HG03432 (cell line): ENCODE measurements at regions not wholly inside any gene's neighbourhood (a gene's known extent, or its start where the extent isn't known, plus 50 kb on each side); places are given as distances from the start of the nearest gene placed in this dataset.

Experiments used
- ATAC-seq: cut with Tn5 transposase; IDR thresholded peaks from one replicate; pipeline ENCODE4 v1.9.1; 2021; ENCODE audit warnings: mild to moderate bottlenecking, moderate library complexity; ENCODE audit not compliant: unreplicated experiment

DNA sequence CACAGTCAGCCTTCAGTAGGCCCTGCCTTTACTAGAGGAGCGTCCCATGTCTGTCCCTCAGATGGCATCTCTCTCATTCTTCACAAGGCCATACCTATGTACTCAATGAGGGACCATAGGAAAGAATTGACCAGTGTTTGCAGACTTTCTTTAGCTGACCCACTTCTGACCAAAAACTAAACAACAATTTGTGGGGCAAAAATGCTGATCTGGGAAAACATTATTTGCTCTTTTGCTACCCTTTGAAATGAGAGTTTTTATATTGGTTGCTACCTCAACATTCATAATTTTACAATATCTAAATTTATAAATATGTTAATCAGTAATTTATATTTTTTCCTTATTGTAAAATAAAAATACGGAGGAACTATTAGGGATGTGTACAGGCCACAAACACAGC is 539.4 kb upstream of the GJE1 start:
- ATAC-seq: no peak

DNA sequence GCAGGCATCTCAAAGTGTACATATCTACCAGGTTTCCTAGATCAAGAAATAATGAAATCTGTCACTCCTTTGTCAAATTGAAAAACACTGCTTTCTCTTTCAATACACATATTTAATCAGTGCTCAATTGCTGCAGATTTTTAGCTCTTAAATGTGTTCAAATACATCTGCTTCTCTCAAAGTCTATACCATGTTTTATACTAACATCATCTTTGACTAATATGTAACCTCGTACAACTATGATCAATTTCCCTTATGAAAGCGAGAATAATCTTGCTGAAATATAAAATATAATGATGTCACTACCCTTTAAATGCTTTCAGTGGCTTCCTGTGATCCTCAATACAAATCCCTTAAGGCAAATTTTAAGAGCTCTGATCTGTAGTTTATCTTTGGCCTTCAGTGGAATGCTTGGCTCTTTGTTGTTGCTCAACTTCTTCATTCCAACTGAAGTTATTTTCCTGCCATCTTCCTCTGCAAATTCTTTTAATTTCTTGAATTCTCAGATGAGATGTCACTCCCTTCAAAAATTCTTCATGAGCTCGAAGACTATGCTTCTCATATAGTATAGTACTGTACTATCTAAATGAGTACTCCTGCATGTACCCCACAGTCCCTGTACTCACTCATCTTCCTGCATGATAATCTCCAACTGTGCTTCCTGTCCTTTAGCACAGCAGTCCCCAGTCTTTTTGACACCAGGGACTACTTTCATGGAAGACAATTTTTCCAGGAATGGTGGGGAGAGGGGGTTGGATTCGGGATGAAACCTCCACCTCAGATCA is 545.1 kb upstream of the GJE1 start:
- no peak for ATAC-seq

DNA sequence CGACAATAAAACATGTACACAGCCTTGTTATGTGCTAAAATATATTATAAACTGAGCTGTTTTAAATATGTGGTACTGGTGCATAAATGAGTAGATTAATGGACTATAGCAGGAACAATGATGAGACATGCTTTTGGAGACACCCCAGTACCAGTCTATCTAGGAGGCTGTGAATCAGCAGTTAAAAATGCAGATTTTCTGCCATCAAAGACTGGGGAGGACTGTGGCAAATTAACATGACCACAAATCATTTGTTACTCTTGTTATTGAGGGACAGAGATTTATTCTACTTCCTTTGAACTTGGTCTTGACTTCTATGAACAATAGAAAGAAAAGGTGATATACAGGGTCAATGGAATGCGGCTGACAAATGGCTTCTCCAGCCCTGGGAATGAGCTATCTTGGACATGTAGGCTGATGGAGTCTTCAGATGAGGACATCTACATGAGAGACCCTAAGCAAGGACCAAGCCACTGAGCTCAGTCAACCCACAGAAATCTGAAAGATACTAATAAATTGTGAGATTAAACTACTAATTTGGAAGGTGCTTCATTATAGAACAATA is 551.7 kb upstream of the GJE1 start:
- ATAC-seq: no peak

DNA sequence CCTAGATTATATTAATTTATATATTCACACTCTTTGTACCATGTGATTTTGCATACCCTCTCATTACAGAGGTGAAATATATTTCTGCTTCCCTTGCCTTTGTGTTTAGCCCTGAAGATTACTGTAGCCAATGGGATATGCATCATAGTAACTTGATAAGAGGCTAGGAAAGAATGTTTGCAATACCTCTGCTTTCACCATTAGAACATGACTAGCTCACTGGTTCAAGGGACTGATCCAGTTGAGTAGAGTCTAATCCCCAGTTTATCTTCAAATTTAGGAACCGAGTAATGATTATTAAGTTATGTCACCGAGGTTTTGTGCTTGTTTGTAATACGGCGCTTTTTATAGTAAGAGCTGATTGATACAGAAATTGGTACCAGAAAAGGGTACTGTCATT is 552.6 kb upstream of the GJE1 start:
- ATAC-seq: no peak

DNA sequence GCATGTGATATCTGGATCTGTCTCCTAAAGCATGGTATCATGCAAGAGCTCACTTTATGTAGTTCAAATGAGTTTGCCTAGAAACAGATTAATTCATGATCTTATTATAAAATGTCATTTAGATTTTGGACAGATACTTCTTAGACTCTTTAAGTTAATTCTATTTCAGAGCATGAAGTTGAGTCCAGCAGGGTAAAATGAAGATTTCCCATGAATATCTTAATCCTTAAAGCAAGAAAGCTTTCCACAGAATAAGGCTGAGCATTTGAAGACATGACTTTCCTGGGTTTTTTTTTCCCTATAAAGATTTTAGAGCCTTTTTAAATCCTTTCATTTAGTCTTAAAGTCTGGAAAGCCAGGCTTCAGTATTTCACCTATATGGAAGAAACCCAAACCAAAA is 556.0 kb upstream of the GJE1 start:
- ATAC-seq: no peak

DNA sequence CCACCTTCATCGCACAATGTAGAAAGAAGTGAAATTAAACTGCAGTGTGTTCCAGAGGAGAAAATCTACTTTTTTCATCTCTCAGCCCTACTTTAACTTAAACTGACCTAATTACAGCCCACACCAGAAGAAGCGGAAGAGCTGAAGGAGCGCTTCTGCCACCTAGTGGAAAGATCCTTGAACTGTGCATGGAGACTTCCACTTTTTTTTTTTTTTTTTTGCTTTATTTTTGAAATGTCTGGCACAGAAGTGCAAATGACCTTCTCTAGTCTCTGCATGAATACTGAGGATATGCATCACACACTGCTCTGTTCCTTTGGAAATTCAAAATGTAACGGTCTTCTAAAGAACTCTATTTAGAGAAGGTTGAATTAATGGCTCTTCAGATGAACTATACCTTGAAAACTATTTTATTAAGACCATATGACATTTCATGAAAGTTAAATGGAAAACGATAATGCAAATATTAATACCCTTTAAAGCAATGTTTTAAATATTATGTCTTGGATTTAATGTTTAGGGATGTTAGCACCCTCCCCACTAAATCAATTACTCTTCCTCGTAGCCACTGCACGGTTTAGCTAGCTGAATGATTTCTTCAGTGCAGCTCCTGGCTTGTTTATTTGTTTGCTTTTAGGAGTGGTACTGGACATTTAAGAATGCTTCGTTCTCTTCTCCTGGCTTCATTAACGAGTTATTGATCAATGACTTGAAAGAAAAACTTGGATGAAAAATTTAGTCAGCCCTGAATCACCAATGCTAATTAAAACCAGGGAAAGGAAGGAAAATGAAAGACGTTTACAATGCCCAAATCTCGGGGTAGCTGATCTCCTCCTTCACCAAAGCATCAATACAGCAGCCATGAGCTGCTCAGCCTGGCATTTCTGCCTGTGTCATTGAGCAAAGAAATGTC is 569.6 kb upstream of the GJE1 start:
- ATAC-seq: peak; percentile 91

DNA sequence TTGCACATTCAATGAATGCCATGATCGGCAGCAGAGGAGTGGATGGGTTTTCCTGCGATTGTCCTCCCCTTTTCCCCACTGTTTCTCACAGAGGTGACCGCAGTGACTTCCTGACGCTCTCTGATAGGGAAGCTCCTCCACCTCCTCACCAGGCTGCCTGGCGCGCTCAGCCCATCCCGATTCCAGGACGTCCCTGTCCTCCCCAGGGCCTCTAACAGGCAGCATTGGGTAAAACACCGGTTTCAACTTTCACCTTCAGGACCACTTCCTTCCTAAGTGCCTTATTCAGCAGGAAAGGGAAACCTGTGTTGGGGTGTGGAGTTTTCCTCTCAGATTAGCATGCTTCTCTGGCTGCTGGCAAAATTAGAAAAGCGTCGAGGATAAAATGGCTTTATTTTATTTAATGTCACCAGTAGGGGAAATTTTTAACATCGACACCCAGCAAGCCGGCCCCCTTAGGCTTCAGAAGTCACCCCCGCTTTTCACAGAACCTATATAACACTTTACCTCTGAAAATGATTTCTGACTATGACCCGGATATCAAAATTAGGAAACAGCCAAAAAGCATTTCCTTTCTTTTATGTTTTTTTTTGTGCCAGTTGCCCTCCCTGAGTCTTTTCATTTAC is 570.4 kb upstream of the GJE1 start:
- ATAC-seq: peak; percentile 37

DNA sequence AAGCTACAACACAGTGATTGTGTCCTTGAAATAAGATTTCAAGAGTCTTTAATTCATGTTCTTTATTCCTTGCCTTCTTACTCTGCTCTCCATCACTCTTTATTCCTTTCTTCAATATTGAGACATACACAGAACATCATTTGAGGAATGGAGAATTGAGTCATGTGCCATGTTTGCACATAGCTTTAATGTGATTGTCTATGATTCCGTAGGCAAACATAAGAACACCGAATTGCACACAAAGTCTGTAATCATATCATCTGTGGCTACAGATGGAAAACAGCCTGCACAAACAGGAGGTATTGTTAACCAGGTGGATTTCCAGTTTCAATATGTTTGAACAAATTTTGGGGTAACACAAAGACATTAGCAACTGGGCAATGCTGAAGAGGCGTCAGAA is 571.6 kb upstream of the GJE1 start:
- no peak for ATAC-seq

DNA sequence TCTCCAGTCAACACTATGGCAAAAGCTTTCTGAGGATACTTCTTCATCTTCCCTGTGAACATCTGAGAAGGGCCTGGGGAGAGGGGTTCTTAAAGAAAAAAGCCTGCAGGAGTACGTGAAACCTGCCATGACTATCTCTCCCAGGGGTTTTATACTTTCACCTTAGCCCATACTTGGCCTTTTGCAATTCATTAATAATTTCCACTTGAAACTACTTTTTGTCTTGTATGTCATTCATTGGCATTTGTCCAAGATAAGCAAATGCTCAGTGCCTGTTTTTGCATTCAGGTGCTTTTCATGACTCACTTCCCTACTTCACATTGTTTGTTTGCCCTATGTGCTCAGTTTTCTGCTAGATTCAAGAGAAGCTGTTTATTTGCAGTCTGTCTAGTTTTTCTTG is 580.3 kb upstream of the GJE1 start:
- peak; percentile 88 for ATAC-seq

DNA sequence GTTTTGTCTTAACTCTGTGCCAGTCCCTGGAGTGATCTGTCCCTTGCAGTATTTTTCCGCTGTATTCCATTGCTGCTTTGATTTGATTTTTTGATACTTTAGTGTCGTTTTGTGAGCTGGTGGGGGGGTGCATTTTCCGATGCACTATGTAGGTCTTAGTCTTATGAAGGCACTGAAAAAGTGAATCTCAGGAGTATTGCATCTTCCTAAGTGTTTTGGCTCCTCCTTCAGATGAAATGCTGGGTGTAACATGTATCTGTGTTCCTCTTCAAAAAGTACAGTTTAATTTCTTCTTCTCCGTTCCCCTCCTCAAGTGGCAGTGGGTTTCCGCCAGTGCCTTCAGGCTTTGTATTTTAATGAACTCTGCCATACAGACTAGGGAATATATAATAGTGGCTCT is 580.7 kb upstream of the GJE1 start:
- ATAC-seq: no peak

DNA sequence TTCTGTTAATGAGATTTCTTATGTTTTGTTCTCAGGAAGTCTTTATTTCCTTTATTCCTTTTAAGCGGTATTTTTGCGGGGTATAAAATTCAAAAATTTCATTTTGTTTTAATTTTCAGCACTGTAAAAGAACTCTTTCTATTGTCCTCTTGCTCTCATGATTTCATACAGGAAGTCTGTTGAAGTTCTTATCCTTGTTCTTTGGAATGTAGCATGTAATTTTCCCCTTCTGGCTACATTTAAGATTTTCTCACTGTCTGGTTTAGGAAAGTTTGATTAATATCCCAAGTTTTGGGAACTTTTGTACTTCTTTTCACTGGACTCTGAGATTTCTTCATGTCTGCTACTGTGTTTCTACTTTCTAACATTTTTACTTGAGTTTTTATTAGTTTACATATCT is 581.4 kb upstream of the GJE1 start:
- no peak for ATAC-seq

DNA sequence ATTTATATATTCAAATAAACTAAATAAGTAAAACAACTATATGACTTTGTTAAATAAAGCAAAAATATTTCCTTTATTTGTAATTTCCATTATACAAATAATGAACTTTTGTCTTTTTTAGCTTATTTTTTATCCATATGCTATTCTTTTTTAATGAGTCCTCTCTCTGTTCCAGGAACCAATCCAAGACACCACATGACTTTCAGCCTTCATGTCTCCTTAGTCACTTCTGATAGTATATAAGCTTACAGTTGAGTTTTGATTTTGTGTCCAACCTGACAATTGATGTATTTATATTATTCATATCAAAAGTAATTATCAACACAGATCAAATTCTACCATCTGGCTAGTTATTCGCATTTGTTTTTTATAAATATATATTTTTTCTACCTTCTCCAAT is 582.3 kb upstream of the GJE1 start:
- no peak for ATAC-seq

DNA sequence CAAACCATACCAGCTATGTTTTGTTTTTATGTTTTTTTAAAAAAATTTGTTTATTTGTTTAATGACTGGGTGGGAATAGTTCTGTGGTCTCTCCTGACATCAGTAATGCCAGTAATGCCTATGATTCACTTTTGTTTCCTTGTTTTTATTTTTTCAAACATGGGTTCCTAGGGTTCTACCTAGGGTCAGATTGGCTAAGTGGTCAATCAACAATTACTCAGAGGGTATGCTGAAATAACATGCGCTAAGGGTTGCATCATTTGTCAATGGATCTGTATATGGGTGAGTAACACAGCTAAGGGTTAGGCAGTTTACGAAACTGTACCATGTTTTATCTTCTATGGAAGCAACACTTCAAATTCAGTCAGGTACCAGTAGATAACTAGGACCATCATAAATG is 583.8 kb upstream of the GJE1 start:
- ATAC-seq: no peak

DNA sequence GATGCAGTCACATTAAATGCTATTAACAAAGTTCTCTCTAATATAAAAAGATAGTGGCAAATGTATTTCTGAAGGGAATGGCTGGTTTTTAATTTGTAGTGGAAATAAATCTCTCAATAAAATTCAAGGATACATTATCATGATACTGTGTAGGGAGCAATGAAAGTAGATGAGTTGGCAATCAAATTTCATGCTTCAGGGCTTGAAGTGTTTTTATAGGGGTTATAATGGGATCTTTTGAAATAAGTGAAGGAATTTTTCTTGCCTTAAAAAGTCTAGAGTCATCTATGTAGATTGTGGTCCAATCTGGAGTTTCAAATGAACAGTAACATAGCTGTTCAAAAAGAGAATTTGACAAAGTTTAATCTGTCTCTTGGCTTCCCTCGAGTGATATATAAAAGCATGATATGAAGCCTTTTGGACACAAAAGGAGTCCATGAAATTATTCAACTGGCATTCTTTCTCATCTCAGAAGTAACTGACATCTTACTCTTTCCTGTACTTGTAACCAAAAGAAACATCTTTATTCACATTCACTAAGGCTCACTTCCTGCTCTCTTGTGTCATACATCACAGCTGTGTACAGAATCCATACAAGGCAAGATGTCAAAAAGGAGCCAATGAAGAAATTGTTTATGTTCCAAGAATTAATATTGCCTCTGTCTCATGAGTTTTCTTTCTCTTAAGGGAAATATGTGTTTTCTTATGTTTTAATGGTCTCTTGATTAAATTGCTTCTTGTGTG is 591.0 kb upstream of the GJE1 start:
- ATAC-seq: peak; percentile 71

DNA sequence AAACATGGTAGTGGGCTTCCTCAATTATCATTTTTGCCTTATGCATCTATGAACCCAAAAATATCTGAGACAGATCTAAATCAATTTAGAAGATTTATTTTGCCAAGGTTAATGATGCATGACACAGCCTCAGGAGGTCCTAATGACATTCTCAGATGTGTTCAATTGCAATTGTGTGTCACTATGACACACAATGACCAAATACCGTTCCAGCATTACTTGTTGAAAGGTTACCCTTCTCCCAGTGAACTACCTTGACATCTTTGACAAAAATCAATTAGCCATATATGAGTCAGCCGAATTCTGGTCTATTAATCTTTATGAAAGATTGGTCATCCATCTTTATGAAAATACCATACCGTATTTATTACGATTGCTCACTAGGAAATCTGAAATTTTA is 592.5 kb upstream of the GJE1 start:
- no peak for ATAC-seq

DNA sequence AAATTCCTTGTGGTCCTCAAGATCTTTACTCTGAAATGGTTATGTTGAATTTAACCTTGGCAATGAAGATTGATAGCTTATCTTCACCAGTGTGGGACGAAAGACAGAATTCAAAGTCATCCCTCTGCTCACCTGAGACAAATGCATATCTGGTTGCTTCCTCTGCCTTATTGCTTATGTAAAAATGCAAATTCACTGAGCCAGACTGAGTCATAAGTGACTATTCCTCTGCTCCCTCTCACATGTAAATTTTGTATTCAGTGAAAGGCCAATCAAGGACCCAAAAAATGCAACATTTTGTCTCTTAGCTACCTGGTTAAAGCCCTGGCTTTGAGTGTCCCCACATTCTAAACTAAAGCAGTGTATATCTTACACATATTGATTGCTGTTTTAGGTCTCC is 593.1 kb upstream of the GJE1 start:
- no peak for ATAC-seq

DNA sequence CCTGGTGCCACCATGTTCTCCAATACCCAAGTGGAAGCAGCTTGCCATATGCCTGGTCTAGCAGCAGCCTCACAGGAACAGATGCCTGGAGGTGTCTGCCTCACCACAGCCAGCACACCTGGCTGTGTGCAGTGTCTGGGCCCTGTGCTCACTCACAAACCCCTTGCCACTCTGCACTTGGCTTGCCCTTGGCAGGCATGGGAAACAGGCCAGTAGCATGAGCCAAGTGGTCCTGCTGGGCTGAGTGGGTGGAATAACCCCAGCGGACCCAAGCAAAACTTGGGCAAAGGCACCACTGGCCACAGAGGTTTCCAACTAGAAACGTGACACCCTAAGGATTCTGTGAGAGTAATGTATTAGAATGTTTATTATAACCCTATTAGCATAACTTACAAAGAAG is 600.5 kb upstream of the GJE1 start:
- no peak for ATAC-seq

DNA sequence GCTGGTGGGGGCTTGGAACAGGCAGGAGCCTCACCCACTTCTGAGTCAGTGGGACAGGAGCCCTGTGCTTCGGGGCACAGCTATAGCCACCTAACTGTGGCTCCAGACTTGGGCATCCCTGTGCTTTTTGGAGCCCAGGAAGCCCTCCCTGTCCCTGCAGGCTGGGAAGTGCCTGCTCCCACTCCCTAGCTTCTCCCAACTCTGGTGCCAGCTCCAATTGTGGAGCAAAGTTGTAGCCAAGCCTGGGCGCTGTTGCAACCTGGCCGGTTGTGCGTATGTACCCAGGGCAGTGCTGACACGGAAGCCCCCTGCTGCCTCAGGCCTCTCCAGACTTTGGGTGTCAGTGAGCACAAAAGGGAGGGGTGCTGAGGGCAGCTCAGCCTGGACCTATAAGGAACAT is 601.7 kb upstream of the GJE1 start:
- no peak for ATAC-seq

DNA sequence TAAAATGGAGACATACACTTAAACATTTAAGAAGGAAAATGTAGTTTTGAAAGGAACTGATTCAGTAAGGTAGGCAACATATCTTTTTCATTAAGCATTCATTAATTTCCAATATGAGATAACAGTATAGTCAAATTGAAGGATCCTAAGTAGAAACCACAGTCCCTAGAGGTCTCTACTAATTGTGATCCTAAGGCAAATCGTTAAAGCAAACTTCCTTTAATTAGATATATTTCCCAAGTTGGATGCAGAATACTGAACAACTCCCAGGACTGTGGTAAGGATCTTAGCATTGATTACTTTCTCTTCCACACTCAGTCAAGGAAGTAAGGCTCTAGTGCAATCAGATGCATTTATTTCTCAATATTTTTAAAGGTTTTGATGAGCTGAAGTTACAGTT is 604.1 kb upstream of the GJE1 start:
- ATAC-seq: no peak

DNA sequence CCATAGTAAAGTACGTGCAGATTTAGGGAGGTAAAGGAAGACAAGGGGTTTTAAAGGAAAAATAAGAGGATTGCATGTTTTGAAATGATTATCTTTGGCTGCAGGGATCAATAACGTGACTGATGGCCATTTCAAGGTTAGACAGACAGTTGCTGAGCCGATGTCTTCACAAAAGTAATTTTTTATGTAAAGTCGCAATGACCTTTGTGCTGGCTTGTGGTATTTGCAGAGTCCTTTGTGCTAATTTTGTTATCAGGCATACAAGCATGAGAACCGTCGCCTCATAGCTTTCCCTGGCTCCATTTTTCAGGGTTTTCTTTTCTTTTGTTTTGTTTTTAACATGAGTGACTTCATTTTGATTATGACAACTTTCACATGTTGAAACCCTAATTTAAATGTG is 605.7 kb upstream of the GJE1 start:
- ATAC-seq: no peak

DNA sequence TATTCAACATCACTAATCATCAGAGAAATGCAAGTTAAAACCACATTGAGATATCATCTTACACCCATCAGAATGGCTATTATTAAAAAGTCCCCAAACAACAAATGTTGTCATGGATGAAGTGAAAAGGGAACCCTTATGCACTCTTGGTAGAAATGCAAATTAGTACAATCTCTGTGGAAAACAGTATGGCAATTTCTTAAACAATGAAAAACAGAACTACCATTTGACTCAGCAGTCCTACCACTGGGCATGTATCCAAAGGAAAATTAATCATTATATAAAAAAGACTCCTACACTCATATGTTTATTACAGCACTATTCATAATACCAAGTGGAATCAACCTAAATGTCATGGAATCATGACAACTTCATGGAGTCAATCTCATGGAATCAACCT is 611.3 kb upstream of the GJE1 start:
- no peak for ATAC-seq
